ENCODE measurements at regions not wholly inside any gene's neighbourhood (a gene's known extent, or its start where the extent isn't known, plus 50 kb on each side); places are given as distances from the start of the nearest gene placed in this dataset.

GRCh38 chr6:128759447-128759846, 123.5 kb upstream of the LAMA2 start:
- no peak for DNase-seq (ENCODE audit: low spot score)

GRCh38 chr6:128757961-128758360, 125.0 kb upstream of the LAMA2 start:
- Histone ChIP-seq H3K4me1 (ENCODE audit: control insufficient read depth in 4 of 4, insufficient read depth in 4 of 4, low read length in 3 of 4) (no peaks in the 10 kb centered on the region), H3K9me3 (ENCODE audit: control insufficient read depth in 4 of 4, low read length in 3 of 4) (peaks cover 0 to 2% (median 0%) of the 10 kb centered on the region in 4 donors), H3K27ac (ENCODE audit: low read depth in 1 of 2, low read length in 2 of 2) (no peak overlapping the region), H3K27me3 (ENCODE audit: control insufficient read depth in 4 of 4, insufficient read depth in 4 of 4, low read length in 3 of 4) (no peaks in the 10 kb centered on the region), H3K9ac (ENCODE audit: low read depth in 1 of 2, low read length in 2 of 2) (no peak overlapping the region), H3K36me3 (ENCODE audit: control insufficient read depth in 4 of 4, insufficient read depth in 3 of 4, low read depth in 1 of 4, low read length in 3 of 4) (no peaks in the 10 kb centered on the region), H3K4me3 (ENCODE audit: low read depth in 1 of 3, low read length in 3 of 3) (no peak overlapping the region)
- no peak for DNase-seq (ENCODE audit: low spot score)
- TF ChIP-seq RXRA (IDR thresholded peaks at IDR 0.05), result no peak
- no peak for TF ChIP-seq FOXA1 (IDR thresholded peaks at IDR 0.05)
- TF ChIP-seq HNF4G (IDR thresholded peaks at IDR 0.05), result no peak
- no peak for TF ChIP-seq ATF3 (IDR thresholded peaks at IDR 0.05)
- no peak for TF ChIP-seq HNF4A (conservative IDR thresholded peaks at IDR 0.05)
- no peak for TF ChIP-seq GABPA (IDR thresholded peaks at IDR 0.05 in 1 of 2, conservative IDR thresholded peaks at IDR 0.05 in 1 of 2)
- no peak for TF ChIP-seq EGR1 (IDR thresholded peaks at IDR 0.05; ENCODE audit: low read depth in 2 of 2)
- TF ChIP-seq REST (IDR thresholded peaks at IDR 0.05), result no peak
- TF ChIP-seq SP1 (IDR thresholded peaks at IDR 0.05), result no peak
- TF ChIP-seq RAD21 (IDR thresholded peaks at IDR 0.05), result no peak
- no peak for TF ChIP-seq NR2F2 (IDR thresholded peaks at IDR 0.05)
- TF ChIP-seq MAX (IDR thresholded peaks at IDR 0.05), result no peak
- no peak for TF ChIP-seq ZBTB33 (IDR thresholded peaks at IDR 0.05)
- TF ChIP-seq FOXA2 (IDR thresholded peaks at IDR 0.05), result no peak
- TF ChIP-seq CTCF (IDR thresholded peaks at IDR 0.05; ENCODE audit: low read depth, low read length, missing input control), result no peak
- no peak for TF ChIP-seq YY1 (IDR thresholded peaks at IDR 0.05)
- TF ChIP-seq JUND (IDR thresholded peaks at IDR 0.05), result no peak
- TF ChIP-seq TAF1 (conservative IDR thresholded peaks at IDR 0.05), result no peak

More at GRCh38 chr6:128759447-128759846, 123.5 kb upstream of the LAMA2 start:
- Histone ChIP-seq H3K9ac (ENCODE audit: low read depth in 1 of 2, low read length in 2 of 2) (no peak overlapping the region), H3K27ac (ENCODE audit: low read depth in 1 of 2, low read length in 2 of 2) (no peak overlapping the region), H3K4me1 (ENCODE audit: control insufficient read depth in 4 of 4, insufficient read depth in 4 of 4, low read length in 3 of 4) (no peaks in the 10 kb centered on the region), H3K9me3 (ENCODE audit: control insufficient read depth in 4 of 4, low read length in 3 of 4) (peaks cover 0 to 2% (median 0%) of the 10 kb centered on the region in 4 donors), H3K4me3 (ENCODE audit: low read depth in 1 of 3, low read length in 3 of 3) (no peak overlapping the region), H3K36me3 (ENCODE audit: control insufficient read depth in 4 of 4, insufficient read depth in 3 of 4, low read depth in 1 of 4, low read length in 3 of 4) (no peaks in the 10 kb centered on the region), H3K27me3 (ENCODE audit: control insufficient read depth in 4 of 4, insufficient read depth in 4 of 4, low read length in 3 of 4) (no peaks in the 10 kb centered on the region)
- TF ChIP-seq GABPA (IDR thresholded peaks at IDR 0.05 in 1 of 2, conservative IDR thresholded peaks at IDR 0.05 in 1 of 2) (no peak), ATF3 (IDR thresholded peaks at IDR 0.05) (no peak), FOXA2 (IDR thresholded peaks at IDR 0.05) (no peak), RAD21 (IDR thresholded peaks at IDR 0.05) (no peak), MAX (IDR thresholded peaks at IDR 0.05) (no peak), TAF1 (conservative IDR thresholded peaks at IDR 0.05) (no peak)

Data from liver (tissue), 7 donors.